Lung (tissue), 11 donors: ENCODE measurements at regions not wholly inside any gene's neighbourhood (a gene's known extent, or its start where the extent isn't known, plus 50 kb on each side); places are given as distances from the start of the nearest gene placed in this dataset.
A peak's percentile ranks its signal among the peaks of the same experiment; 100 is the strongest.

Source experiments
- ATAC-seq: fragments of 200-7000 bp; cut with Tn5 transposase; one replicate; pipeline ENCODE4 v1.9.1; 2020; ENCODE audit warnings: moderate number of reproducible peaks; ENCODE audit not compliant: insufficient read depth, low FRiP score
- DNase-seq, 3 donors: peaks; one replicate each; pipeline ENCODE4 v3.0.0-alpha.2; 2013 to 2017
- H3K27ac ChIP-seq, 2 donors: one replicate each; pipeline ENCODE4 v1.5.1; 2013; ENCODE audit warnings: mild to moderate bottlenecking in 2 of 2, moderate library complexity in 2 of 2, control low read depth in 1 of 2, inconsistent platforms in 1 of 2, low read depth in 1 of 2, low read length in 1 of 2
- H3K27me3 ChIP-seq, 3 donors: one replicate each; pipeline ENCODE4 v1.5.1; 2013; ENCODE audit warnings: low read length in 2 of 3; ENCODE audit not compliant: control insufficient read depth in 3 of 3, insufficient read depth in 3 of 3
- H3K36me3 ChIP-seq, 4 donors: one replicate each; pipeline ENCODE4 v1.5.1; 2013; ENCODE audit warnings: low read length in 4 of 4, mild to moderate bottlenecking in 1 of 4, moderate library complexity in 1 of 4; ENCODE audit not compliant: control insufficient read depth in 4 of 4, insufficient read depth in 4 of 4
- H3K4me1 ChIP-seq, 5 donors: one replicate each; pipeline ENCODE4 v1.5.1; 2013; ENCODE audit warnings: low read length in 5 of 5, mild to moderate bottlenecking in 2 of 5, moderate library complexity in 1 of 5; ENCODE audit not compliant: control insufficient read depth in 5 of 5, insufficient read depth in 5 of 5
- H3K4me3 ChIP-seq: one replicate; pipeline ENCODE4 v1.5.1; 2013; ENCODE audit warnings: mild to moderate bottlenecking, control low read depth, moderate library complexity
- H3K9ac ChIP-seq, 2 donors: one replicate each; pipeline ENCODE4 v1.5.1; 2013; ENCODE audit warnings: low read length in 2 of 2, control low read depth in 1 of 2; ENCODE audit not compliant: insufficient read depth in 1 of 2
- H3K9me3 ChIP-seq, 4 donors: one replicate each; pipeline ENCODE4 v1.5.1; 2013; ENCODE audit warnings: low read length in 3 of 4, mild to moderate bottlenecking in 1 of 4, moderate library complexity in 1 of 4; ENCODE audit not compliant: control insufficient read depth in 4 of 4, insufficient read depth in 3 of 4
- CTCF ChIP-seq: IDR thresholded peaks from 2 replicates; pipeline ENCODE4 v1.5.1; 2012; ENCODE audit warnings: mild to moderate bottlenecking; ENCODE audit errors: control extremely low read depth, extremely low read depth
- WGBS, 2 donors: extraction: QIAGEN DNeasy Blood & Tissue Kit; methylation state at CpG; one replicate each; pipeline ENCODE4 v1.1.7; 2013; 5-methylcytosine and 5-hydroxymethylcytosine counted together
- donor health status: control.
- donor health status: control.
- donor health status: Bipolar disorder and iron deficiency.
- donor health status: healthy.
- donor health status: DM: yes; HTN: yes; CAD: no.

- DNase-seq (no peak), ATAC-seq (no peak)
- H3K9me3 ChIP-seq, result peaks cover 0 to 3% (median 0%) of the 10 kb centered on the region in 4 donors
- 75 to 80% methylated on average over 3 of the region's 3 CpGs for WGBS, 2 donors
- H3K36me3 ChIP-seq, result no peaks in the 10 kb centered on the region
- no peak for TF ChIP-seq CTCF
- no peaks in the 10 kb centered on the region for H3K27me3 ChIP-seq
- H3K4me1 ChIP-seq, result peaks cover 0 to 20% (median 7%) of the 10 kb centered on the region in 5 donors
- H3K27ac ChIP-seq, result no peak overlapping the region
- H3K9ac ChIP-seq, result no peak overlapping the region
- H3K4me3 ChIP-seq, result no peak overlapping the region
Measured at GRCh38 chr7:31440511-31440910, 73.4 kb upstream of the ITPRID1 start.

GRCh38 chr7:31442626-31443025, 71.3 kb upstream of the ITPRID1 start:
- Histone ChIP-seq H3K9me3 (no peaks in the 10 kb centered on the region), H3K4me1 (peaks cover 0 to 36% (median 13%) of the 10 kb centered on the region in 5 donors), H3K27me3 (no peaks in the 10 kb centered on the region), H3K27ac (no peak overlapping the region), H3K36me3 (no peaks in the 10 kb centered on the region), H3K4me3 (no peak overlapping the region), H3K9ac (no peak overlapping the region)
- 37 to 40% methylated on average over 4 of the region's 4 CpGs for WGBS, 2 donors
- ATAC-seq (no peak), DNase-seq (peak in 1 of 3 donors; percentile 55)
- no peak for TF ChIP-seq CTCF

GRCh38 chr7:31443457-31443856, 70.4 kb upstream of the ITPRID1 start:
- Histone ChIP-seq H3K4me3 (no peak overlapping the region), H3K27ac (no peak overlapping the region), H3K9ac (no peak overlapping the region), H3K36me3 (no peaks in the 10 kb centered on the region), H3K4me1 (peaks cover 0 to 36% (median 13%) of the 10 kb centered on the region in 5 donors), H3K27me3 (no peaks in the 10 kb centered on the region), H3K9me3 (no peaks in the 10 kb centered on the region)
- ATAC-seq, result peak; percentile 63
- 0 to 2% methylated on average over 1 of the region's 1 CpG for WGBS, 2 donors
- peak; percentile 18 to 68 (median 65) for DNase-seq
- peak; percentile 29 for TF ChIP-seq CTCF

GRCh38 chr7:31444196-31444595, 69.7 kb upstream of the ITPRID1 start:
- DNase-seq, result no peak
- Histone ChIP-seq H3K36me3 (no peaks in the 10 kb centered on the region), H3K9me3 (no peaks in the 10 kb centered on the region), H3K27ac (no peak overlapping the region), H3K27me3 (no peaks in the 10 kb centered on the region), H3K4me1 (peaks cover 0 to 41% (median 13%) of the 10 kb centered on the region in 5 donors), H3K4me3 (no peak overlapping the region), H3K9ac (no peak overlapping the region)
- no peak for ATAC-seq
- WGBS, 2 donors, result 39 to 67% methylated on average over 2 of the region's 2 CpGs
- TF ChIP-seq CTCF, result no peak
